Prostate gland (tissue), 2 donors: ENCODE measurements at regions not wholly inside any gene's neighbourhood (a gene's known extent, or its start where the extent isn't known, plus 50 kb on each side); places are given as distances from the start of the nearest gene placed in this dataset.
"Not testable (repeated sequence)": the region's sequence is repeated elsewhere in the genome, so short reads cannot be mapped to it uniquely, and the experiment has no call there.

Experiments used
- DNase-seq: peaks from one replicate; pipeline ENCODE4 v3.0.0-alpha.2; 2019; ENCODE audit warnings: low spot score
- H3K27ac ChIP-seq, 2 donors: fragments of 200-600 bp; sonication (generic); 2 replicates each; pipeline ENCODE4 v1.5.1; 2017 to 2019
- H3K27me3 ChIP-seq: fragments of 200-600 bp; sonication (generic); replicated peaks from 2 replicates; pipeline ENCODE4 v1.5.1; 2019; ENCODE audit not compliant: insufficient read depth
- H3K36me3 ChIP-seq, 2 donors: fragments of 200-600 bp; sonication (generic); 1 replicate in 1 of 2; 2 replicates in 1 of 2; pipeline versions ENCODE4 v1.5.1 to v1.8.1; 2017 to 2019
- H3K4me1 ChIP-seq: fragments of 200-600 bp; sonication (generic); replicated peaks from 2 replicates; pipeline ENCODE4 v1.5.1; 2019
- H3K4me3 ChIP-seq, 2 donors: fragments of 200-600 bp; sonication (generic); 2 replicates each; pipeline ENCODE4 v1.5.1; 2017 to 2019
- H3K9me3 ChIP-seq: fragments of 200-600 bp; sonication (generic); 2 replicates; pipeline ENCODE4 v1.5.1; 2017
- POLR2A ChIP-seq: fragments of 450-650 bp; IDR thresholded peaks from one replicate; pipeline ENCODE4 v1.6.1; 2016; ENCODE audit warnings: antibody characterized with exemption, mild to moderate bottlenecking
- POLR2AphosphoS5 ChIP-seq: sonication (generic); formaldehyde crosslinking; IDR thresholded peaks from one replicate; pipeline ENCODE4 v1.6.1; 2017; ENCODE audit warnings: antibody characterized with exemption
- WGBS: methylation state at CpG from one replicate; pipeline ENCODE4 v1.1.5; 2018; 5-methylcytosine and 5-hydroxymethylcytosine counted together
- intact Hi-C: fragments of 100-400 bp; cut with DNase I; formaldehyde crosslinking; loops from one replicate; pipeline ENCODE4 v1.14.2; 2022
- TF ChIP-seq, protein P1 (sequence below), 4 experiments: fragments of 200-600 bp in 2 of 4; fragments of 450-650 bp in 2 of 4; sonication (generic) in 2 of 4; IDR thresholded peaks; 1 replicate in 3 of 4; 2 replicates in 1 of 4; pipeline ENCODE4 v1.5.1; 2016 to 2019; ENCODE audit warnings: antibody characterized with exemption in 4 of 4, mild to moderate bottlenecking in 2 of 4, moderate library complexity in 2 of 4

DNA sequence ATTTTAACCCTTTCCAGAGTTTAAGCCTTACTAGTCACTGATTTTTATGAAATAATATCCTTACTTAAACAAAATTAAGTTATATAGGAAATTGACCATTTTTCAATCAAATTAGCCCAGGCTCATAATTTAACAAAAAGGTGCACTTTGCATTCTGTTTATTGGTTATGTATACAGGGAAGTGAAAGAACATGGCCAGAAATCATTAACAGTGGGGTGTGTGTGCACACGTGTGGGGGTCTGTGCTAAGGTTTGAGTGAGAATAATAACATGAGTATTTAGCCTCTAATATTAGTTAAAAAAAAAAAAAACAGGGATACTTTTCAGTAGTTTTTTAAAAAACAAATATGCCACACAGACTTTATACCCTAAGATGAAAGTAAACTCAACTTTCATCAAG, 510.5 kb upstream of the PFKP start:
- no peak overlapping the region for H3K4me3 ChIP-seq
- WGBS = 78% methylated on average over 1 of the region's 1 CpG

DNA sequence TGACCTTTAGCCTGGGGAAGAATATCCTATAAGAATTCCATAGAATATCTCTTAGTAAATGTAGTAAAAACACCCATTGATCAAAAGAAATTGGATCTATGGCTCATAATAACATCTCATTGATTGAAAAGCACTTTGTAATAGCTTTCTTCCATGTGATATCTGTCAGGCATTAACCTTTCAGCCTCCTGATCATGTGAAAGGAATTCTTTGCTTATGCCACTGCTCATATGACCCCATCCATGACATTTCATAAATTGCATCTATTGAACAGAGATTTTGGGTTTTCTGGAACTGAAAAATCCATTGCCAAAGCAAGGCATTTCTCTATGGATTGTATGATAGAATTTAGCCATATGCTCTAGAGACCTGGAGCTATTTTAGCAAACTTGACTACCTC, 519.3 kb upstream of the PFKP start:
- no peak for TF ChIP-seq POLR2AphosphoS5
- TF ChIP-seq, protein P1, sequence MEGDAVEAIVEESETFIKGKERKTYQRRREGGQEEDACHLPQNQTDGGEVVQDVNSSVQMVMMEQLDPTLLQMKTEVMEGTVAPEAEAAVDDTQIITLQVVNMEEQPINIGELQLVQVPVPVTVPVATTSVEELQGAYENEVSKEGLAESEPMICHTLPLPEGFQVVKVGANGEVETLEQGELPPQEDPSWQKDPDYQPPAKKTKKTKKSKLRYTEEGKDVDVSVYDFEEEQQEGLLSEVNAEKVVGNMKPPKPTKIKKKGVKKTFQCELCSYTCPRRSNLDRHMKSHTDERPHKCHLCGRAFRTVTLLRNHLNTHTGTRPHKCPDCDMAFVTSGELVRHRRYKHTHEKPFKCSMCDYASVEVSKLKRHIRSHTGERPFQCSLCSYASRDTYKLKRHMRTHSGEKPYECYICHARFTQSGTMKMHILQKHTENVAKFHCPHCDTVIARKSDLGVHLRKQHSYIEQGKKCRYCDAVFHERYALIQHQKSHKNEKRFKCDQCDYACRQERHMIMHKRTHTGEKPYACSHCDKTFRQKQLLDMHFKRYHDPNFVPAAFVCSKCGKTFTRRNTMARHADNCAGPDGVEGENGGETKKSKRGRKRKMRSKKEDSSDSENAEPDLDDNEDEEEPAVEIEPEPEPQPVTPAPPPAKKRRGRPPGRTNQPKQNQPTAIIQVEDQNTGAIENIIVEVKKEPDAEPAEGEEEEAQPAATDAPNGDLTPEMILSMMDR (IDR thresholded peaks at IDR 0.05) = no peak
- TF ChIP-seq POLR2A = no peak
- Histone ChIP-seq H3K27me3 (no peaks in the 10 kb centered on the region), H3K9me3 (no peaks in the 10 kb centered on the region), H3K4me1 (no peaks in the 10 kb centered on the region), H3K27ac (no peak overlapping the region), H3K4me3 (no peak overlapping the region), H3K36me3 (no peaks in the 10 kb centered on the region)
- no peak for DNase-seq
- intact Hi-C loops = no loop called here

More for the DNA sequence above, 510.5 kb upstream of the PFKP start:
- intact Hi-C loops = no loop called here
- DNase-seq = no peak
- H3K9me3 ChIP-seq = no peaks in the 10 kb centered on the region
- no peaks in the 10 kb centered on the region for H3K36me3 ChIP-seq
- TF ChIP-seq, protein P1 (IDR thresholded peaks at IDR 0.05) = no peak
- no peak for TF ChIP-seq POLR2AphosphoS5
- no peak for TF ChIP-seq POLR2A
- no peaks in the 10 kb centered on the region for H3K27me3 ChIP-seq
- no peaks in the 10 kb centered on the region for H3K4me1 ChIP-seq
- H3K27ac ChIP-seq = no peak overlapping the region

DNA sequence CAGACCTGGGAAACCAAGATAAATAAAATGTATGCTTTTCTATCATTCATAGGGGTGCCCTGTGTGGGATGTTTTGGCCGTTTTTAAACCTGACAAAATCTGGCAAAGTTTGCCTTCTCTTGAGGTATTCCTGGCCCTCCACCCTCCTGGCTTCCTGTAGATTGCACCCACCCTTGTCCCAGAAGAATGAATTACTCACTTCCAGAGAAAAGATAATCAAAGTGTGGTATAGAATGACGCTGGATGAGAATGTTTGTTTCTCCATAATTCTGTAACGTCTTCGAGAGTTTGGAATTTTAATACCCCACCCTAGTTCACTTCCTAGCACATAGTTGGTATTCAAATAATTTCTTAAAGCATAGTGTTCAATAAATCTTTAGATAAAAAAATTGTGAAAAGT, 519.7 kb upstream of the PFKP start:
- intact Hi-C loops = no loop called here
- Histone ChIP-seq H3K27me3 (no peaks in the 10 kb centered on the region), H3K27ac (no peak overlapping the region), H3K9me3 (no peaks in the 10 kb centered on the region), H3K4me1 (no peaks in the 10 kb centered on the region), H3K36me3 (no peaks in the 10 kb centered on the region), H3K4me3 (no peak overlapping the region)
- 61% methylated on average over 4 of the region's 4 CpGs for WGBS
- no peak for DNase-seq
- TF ChIP-seq, protein P1 (IDR thresholded peaks at IDR 0.05) = no peak
- TF ChIP-seq POLR2A = no peak
- TF ChIP-seq POLR2AphosphoS5 = no peak

DNA sequence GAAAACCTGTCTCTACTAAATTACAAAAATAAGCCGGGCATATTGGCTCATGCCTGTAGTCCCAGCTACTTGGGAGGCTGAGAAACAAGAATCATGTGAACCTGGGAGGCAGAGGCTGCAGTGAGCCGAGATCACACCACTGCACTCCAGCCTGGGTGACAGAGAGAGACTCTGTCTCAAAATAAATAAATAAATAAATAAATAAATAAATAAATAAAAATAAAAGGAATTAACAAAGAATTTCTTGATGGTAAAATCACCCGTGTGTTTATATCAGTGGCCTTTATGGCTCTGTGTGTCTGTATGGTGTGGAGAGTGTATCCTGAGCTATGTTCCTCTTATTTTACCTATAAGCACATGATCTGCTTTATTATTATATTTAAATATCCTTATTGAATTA, 520.5 kb upstream of the PFKP start:
- intact Hi-C loops, H3K27me3 ChIP-seq, H3K27ac ChIP-seq, H3K36me3 ChIP-seq, H3K4me3 ChIP-seq, H3K4me1 ChIP-seq, H3K9me3 ChIP-seq, DNase-seq: not testable (repeated sequence)
- WGBS = 84% methylated on average over 3 of the region's 3 CpGs

DNA sequence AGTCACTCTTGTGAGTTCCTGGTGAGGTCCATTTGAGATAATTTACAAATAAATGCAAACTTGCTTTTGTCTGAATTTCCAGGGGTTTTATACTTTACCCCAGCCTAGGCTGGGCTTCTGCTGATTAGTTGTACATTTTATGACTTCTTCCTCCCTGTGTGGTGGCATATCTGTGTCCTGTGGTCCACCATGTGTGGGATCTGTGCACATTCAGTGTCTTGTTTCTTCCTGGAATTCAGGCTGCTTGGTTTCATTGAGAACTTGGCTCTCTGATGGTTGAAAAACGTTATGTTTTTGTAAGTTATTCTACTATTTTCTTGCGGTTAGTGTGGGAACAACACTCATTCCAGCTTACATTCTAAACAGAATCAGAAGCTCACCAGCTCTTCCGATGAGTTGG, 523.4 kb upstream of the PFKP start:
- Histone ChIP-seq H3K9me3 (no peaks in the 10 kb centered on the region), H3K4me3 (no peak overlapping the region), H3K4me1 (no peaks in the 10 kb centered on the region), H3K36me3 (no peaks in the 10 kb centered on the region), H3K27me3 (no peaks in the 10 kb centered on the region), H3K27ac (no peak overlapping the region)
- intact Hi-C loops = no loop called here
- 91% methylated on average over 3 of the region's 3 CpGs for WGBS
- TF ChIP-seq POLR2AphosphoS5 (no peak), POLR2A (no peak)
- TF ChIP-seq, protein P1 (IDR thresholded peaks at IDR 0.05) = no peak
- DNase-seq = no peak
